Breast epithelium (tissue), 3 donors: ENCODE measurements at regions not wholly inside any gene's neighbourhood (a gene's known extent, or its start where the extent isn't known, plus 50 kb on each side); places are given as distances from the start of the nearest gene placed in this dataset.

ENCODE experiments used
- POLR2AphosphoS5 ChIP-seq, 3 donors: sonication (generic); formaldehyde crosslinking; IDR thresholded peaks; one replicate each; pipeline ENCODE4 v1.6.1; 2017; ENCODE audit warnings: antibody characterized with exemption in 3 of 3
- TF ChIP-seq, protein P1 (sequence below), 3 donors: fragments of 450-650 bp; IDR thresholded peaks; one replicate each; pipeline ENCODE4 v1.5.1; 2016 to 2017; ENCODE audit warnings: antibody characterized with exemption in 3 of 3, mild to moderate bottlenecking in 3 of 3, moderate library complexity in 3 of 3

DNA sequence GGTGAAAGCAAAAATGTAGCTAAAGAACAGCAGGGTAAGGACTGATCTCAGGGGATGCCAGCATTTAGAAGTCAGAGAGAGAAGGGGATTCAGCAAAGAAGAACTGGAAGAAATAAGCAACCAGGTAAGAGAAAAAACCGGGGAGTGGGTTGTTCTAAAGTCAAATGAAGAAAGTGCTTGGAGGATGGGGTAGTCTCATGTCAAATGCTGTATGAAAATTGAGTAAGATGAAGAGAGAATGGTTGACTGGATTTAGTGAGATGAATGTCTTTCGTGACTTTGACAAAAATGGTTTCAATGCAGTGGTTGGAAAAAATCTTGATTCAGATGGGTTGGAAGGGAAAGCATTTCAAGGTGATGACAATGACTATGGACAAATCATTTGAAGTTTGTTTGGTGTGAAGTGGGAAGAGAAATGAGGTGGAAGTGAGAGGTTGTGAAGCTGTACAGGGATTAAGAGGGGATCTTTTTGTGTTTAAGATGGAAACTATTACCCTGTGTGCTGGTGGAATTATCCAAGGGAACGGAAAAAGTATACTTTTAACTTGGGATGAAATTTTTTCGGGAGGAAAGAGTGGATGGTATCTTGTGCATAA is 484.0 kb downstream of the ETS1 start:
- TF ChIP-seq, protein P1, sequence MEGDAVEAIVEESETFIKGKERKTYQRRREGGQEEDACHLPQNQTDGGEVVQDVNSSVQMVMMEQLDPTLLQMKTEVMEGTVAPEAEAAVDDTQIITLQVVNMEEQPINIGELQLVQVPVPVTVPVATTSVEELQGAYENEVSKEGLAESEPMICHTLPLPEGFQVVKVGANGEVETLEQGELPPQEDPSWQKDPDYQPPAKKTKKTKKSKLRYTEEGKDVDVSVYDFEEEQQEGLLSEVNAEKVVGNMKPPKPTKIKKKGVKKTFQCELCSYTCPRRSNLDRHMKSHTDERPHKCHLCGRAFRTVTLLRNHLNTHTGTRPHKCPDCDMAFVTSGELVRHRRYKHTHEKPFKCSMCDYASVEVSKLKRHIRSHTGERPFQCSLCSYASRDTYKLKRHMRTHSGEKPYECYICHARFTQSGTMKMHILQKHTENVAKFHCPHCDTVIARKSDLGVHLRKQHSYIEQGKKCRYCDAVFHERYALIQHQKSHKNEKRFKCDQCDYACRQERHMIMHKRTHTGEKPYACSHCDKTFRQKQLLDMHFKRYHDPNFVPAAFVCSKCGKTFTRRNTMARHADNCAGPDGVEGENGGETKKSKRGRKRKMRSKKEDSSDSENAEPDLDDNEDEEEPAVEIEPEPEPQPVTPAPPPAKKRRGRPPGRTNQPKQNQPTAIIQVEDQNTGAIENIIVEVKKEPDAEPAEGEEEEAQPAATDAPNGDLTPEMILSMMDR (IDR thresholded peaks at IDR 0.05), result no peak
- TF ChIP-seq POLR2AphosphoS5 (IDR thresholded peaks at IDR 0.05), result no peak
